DND-41 (cell line): ENCODE measurements at regions not wholly inside any gene's neighbourhood (a gene's known extent, or its start where the extent isn't known, plus 50 kb on each side); places are given as distances from the start of the nearest gene placed in this dataset.

Experiments used
- ATAC-seq: fragments of 200-7000 bp; cut with Tn5 transposase; 3 replicates; pipeline ENCODE4 v1.9.1; 2021; ENCODE audit warnings: low read depth; ENCODE audit not compliant: insufficient read depth
- DNase-seq: peaks from one replicate; pipeline ENCODE4 v3.0.0-alpha.2; 2020
- H2AFZ ChIP-seq: 2 replicates; pipeline ENCODE4 v1.6.0; 2012; ENCODE audit warnings: low read depth, low read length
- H3K27ac ChIP-seq: 2 replicates; pipeline ENCODE4 v1.5.1; 2012; ENCODE audit warnings: low read length, inconsistent platforms
- H3K27me3 ChIP-seq: fragments of 200-600 bp; sonication (generic); 2 replicates; pipeline ENCODE4 v1.6.0; 2012; ENCODE audit warnings: low read length, mild to moderate bottlenecking, inconsistent platforms; ENCODE audit not compliant: insufficient read depth, poor library complexity
- H3K36me3 ChIP-seq: 2 replicates; pipeline ENCODE4 v1.5.1; 2012; ENCODE audit warnings: low read length, inconsistent platforms; ENCODE audit not compliant: insufficient read depth
- H3K4me1 ChIP-seq: 2 replicates; pipeline ENCODE4 v1.5.1; 2012; ENCODE audit warnings: mild to moderate bottlenecking, low read length; ENCODE audit not compliant: insufficient read depth
- H3K4me2 ChIP-seq: 2 replicates; pipeline ENCODE4 v1.6.0; 2012; ENCODE audit warnings: mild to moderate bottlenecking, moderate library complexity, low read length, inconsistent platforms; ENCODE audit not compliant: insufficient read depth
- H3K4me3 ChIP-seq, 2 experiments: fragments of 200-600 bp in 1 of 2; shearing (Covaris generic) in 1 of 2; 2 replicates each; pipeline ENCODE4 v1.5.1; 2012 to 2016; ENCODE audit warnings: inconsistent platforms in 2 of 2, low read length in 2 of 2, mild to moderate bottlenecking in 2 of 2, low read depth in 1 of 2, moderate library complexity in 1 of 2
- H3K79me2 ChIP-seq: 2 replicates; pipeline ENCODE4 v1.6.0; 2012; ENCODE audit warnings: low read length, inconsistent platforms; ENCODE audit not compliant: insufficient read depth
- H3K9ac ChIP-seq: 2 replicates; pipeline ENCODE4 v1.6.0; 2012; ENCODE audit warnings: low read depth, mild to moderate bottlenecking, inconsistent platforms, low read length, moderate library complexity
- H3K9me3 ChIP-seq: 2 replicates; pipeline ENCODE4 v1.5.1; 2012; ENCODE audit warnings: low read length, moderate library complexity, mild to moderate bottlenecking, inconsistent platforms; ENCODE audit not compliant: insufficient read depth, severe bottlenecking
- H4K20me1 ChIP-seq: 2 replicates; pipeline ENCODE4 v1.6.0; 2012; ENCODE audit warnings: low read length; ENCODE audit not compliant: insufficient read depth
- CTCF ChIP-seq: IDR thresholded peaks from 2 replicates; pipeline ENCODE4 v1.5.1; 2012; ENCODE audit warnings: borderline replicate concordance, low read length, moderate library complexity, mild to moderate bottlenecking; ENCODE audit not compliant: poor library complexity, severe bottlenecking; ENCODE audit errors: extremely low read depth
- EZH2 ChIP-seq: IDR thresholded peaks from 3 replicates; pipeline ENCODE4 v1.6.1; 2012; ENCODE audit warnings: borderline replicate concordance, low read depth, mild to moderate bottlenecking, moderate library complexity, low read length, inconsistent platforms; ENCODE audit not compliant: severe bottlenecking

GRCh38 chr10:78857193-78857592 lies 211.6 kb upstream of the ZMIZ1 start:
- no peaks in the 10 kb centered on the region for H3K79me2 ChIP-seq

GRCh38 chr10:78859266-78859665 lies 209.5 kb upstream of the ZMIZ1 start:
- Histone ChIP-seq H3K79me2 (no peaks in the 10 kb centered on the region), H3K4me2 (no peak overlapping the region), H3K4me3 (no peak overlapping the region), H4K20me1 (no peaks in the 10 kb centered on the region), H3K36me3 (no peaks in the 10 kb centered on the region), H2AFZ (no peak overlapping the region), H3K27me3 (peaks cover 3% of the 10 kb centered on the region), H3K9ac (no peak overlapping the region), H3K4me1 (no peaks in the 10 kb centered on the region), H3K9me3 (no peaks in the 10 kb centered on the region), H3K27ac (no peak overlapping the region)
- DNase-seq (no peak), ATAC-seq (no peak)
- TF ChIP-seq CTCF, result no peak

More at GRCh38 chr10:78857193-78857592, 211.6 kb upstream of the ZMIZ1 start:
- Histone ChIP-seq H3K4me3 (no peak overlapping the region), H3K27me3 (peaks cover 3% of the 10 kb centered on the region), H3K27ac (no peak overlapping the region), H2AFZ (no peak overlapping the region), H3K36me3 (no peaks in the 10 kb centered on the region), H4K20me1 (no peaks in the 10 kb centered on the region), H3K9ac (no peak overlapping the region), H3K4me2 (no peak overlapping the region), H3K9me3 (no peaks in the 10 kb centered on the region), H3K4me1 (no peaks in the 10 kb centered on the region)
- DNase-seq (no peak), ATAC-seq (no peak)
- TF ChIP-seq EZH2 (no peak), CTCF (no peak)

GRCh38 chr10:78859769-78860168 lies 209.0 kb upstream of the ZMIZ1 start:
- H2AFZ ChIP-seq, result no peak overlapping the region
- no peaks in the 10 kb centered on the region for H3K79me2 ChIP-seq
- no peak overlapping the region for H3K27ac ChIP-seq
- H3K4me2 ChIP-seq, result no peak overlapping the region
- TF ChIP-seq CTCF (no peak), EZH2 (no peak)
- no peaks in the 10 kb centered on the region for H3K36me3 ChIP-seq
- H4K20me1 ChIP-seq, result no peaks in the 10 kb centered on the region
- no peak for DNase-seq
- no peak for ATAC-seq
- no peak overlapping the region for H3K4me3 ChIP-seq
- no peaks in the 10 kb centered on the region for H3K4me1 ChIP-seq
- no peak overlapping the region for H3K9ac ChIP-seq
- no peaks in the 10 kb centered on the region for H3K9me3 ChIP-seq
- H3K27me3 ChIP-seq, result peaks cover 3% of the 10 kb centered on the region

- no peak overlapping the region for H3K27ac ChIP-seq
- no peaks in the 10 kb centered on the region for H3K79me2 ChIP-seq
- no peak overlapping the region for H3K9ac ChIP-seq
- no peak overlapping the region for H3K4me2 ChIP-seq
- no peaks in the 10 kb centered on the region for H3K36me3 ChIP-seq
- TF ChIP-seq CTCF (no peak), EZH2 (no peak)
- H4K20me1 ChIP-seq, result no peaks in the 10 kb centered on the region
- no peak overlapping the region for H2AFZ ChIP-seq
- ATAC-seq, result no peak
- peaks cover 3% of the 10 kb centered on the region for H3K27me3 ChIP-seq
- H3K9me3 ChIP-seq, result no peaks in the 10 kb centered on the region
- no peak for DNase-seq
- no peaks in the 10 kb centered on the region for H3K4me1 ChIP-seq
- H3K4me3 ChIP-seq, result no peak overlapping the region
These were observed 208.4 kb upstream of the ZMIZ1 start for GRCh38 chr10:78860260-78860914.
